ENCODE measurements at regions not wholly inside any gene's neighbourhood (a gene's known extent, or its start where the extent isn't known, plus 50 kb on each side); places are given as distances from the start of the nearest gene placed in this dataset.
"Not testable (repeated sequence)": the region's sequence is repeated elsewhere in the genome, so short reads cannot be mapped to it uniquely, and the experiment has no call there.

DNA sequence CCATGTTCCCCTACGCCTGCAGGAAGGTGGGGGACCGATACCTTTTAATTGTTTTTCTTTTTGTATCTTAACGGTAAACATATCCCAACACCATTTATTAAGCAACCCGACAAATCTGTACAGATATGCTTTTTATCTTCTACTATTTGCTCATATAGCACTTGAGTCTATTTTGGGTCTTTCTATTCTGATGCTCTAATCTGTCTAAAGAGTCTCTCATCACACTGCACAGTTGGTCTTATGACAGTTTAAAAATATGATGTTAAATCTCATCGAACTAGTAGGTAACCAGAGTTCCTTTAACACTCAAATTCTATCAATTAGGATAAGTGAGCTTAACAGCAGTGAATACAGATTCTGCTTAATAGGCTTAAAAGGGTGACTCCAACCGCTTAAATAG lies 111.6 kb downstream of the SOCS6 start:
- no peak for FAIRE-seq

DNA sequence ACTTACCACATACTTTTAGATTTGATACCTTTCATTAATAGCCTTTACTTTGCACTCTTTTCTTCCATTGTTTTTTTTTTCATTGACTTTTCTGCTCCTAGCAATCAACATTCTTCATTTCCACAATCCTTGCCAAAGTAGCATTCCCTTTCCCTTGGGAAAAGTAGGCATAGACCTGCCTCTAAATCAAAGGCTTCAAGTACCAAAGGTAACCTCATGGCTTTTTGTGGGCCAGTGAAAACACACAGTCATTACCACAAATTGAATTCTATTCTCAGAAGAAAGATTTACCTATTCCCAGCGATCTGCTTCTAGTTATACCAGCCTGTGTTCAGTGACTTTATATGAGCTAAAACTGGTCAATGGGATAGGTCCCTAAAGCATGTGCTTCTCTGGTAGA lies 109.2 kb downstream of the SOCS6 start:
- FAIRE-seq: no peak

DNA sequence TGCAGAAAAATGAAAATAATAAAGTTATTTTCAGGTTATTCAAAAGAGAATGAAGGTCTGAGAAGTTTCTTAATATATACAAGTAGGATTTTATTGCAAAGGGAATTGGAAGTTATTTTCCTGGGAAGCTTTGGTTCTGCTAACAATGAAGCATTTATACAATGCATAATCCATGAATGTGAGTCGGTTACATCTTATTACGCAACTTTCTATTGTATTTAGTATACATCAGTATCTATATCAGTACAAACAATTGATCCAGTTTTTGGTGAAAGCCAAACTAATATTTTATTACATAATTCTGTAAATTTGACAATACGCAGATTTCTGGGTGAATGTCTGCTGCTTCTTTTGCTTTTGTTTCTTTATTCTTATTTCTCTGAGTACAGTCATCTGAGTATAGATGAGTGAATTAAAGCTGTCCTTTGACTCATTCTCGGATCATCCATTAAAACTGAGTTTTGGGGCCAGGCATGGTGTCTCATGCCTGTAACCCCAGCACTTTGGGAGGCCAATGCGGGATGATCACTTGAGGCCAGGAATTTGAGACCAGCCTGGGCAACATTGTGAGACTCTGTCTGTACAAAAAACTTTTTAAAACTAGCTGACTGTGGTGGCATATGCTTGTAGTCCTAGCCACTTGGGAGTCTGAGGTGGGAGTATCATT lies 108.5 kb downstream of the SOCS6 start:
- FAIRE-seq: no peak

DNA sequence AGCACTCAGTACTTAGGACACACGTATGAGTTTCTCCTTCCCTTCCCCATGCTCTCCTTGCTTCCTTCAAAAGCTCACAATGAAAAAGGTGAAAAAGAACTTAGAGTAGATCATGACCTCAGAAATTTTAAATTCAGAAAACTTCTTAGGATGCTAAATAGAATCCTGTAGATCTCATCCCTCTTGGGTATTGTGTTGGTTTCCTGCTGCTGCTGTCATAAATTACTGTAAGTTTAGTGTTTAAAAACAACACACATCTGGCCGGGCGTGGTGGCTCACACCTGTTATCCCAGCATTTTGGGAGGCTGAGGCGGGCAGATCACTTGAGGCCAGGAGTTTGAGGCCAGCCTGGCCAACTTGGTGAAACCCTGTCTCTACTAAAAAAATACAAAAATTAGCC lies 106.9 kb downstream of the SOCS6 start:
- not testable (repeated sequence) for FAIRE-seq

DNA sequence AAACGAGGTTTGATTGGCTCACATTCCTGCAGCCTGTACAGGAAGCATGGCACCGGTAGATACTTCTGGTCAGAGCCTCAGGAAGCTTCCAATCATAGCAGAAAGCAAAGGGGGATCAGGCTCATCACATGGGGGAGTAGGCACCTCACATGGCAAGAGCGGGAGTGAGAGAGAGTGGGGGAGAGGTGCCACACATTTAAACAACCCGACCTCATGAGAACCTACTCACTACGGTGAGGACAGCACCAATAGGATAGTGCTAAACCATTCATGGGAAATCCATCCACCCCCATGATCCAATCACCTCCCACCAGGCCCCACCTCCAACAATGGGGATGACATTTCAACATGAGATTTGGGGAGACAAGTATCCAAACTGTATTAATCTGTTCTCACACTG lies 105.8 kb downstream of the SOCS6 start:
- FAIRE-seq: no peak

DNA sequence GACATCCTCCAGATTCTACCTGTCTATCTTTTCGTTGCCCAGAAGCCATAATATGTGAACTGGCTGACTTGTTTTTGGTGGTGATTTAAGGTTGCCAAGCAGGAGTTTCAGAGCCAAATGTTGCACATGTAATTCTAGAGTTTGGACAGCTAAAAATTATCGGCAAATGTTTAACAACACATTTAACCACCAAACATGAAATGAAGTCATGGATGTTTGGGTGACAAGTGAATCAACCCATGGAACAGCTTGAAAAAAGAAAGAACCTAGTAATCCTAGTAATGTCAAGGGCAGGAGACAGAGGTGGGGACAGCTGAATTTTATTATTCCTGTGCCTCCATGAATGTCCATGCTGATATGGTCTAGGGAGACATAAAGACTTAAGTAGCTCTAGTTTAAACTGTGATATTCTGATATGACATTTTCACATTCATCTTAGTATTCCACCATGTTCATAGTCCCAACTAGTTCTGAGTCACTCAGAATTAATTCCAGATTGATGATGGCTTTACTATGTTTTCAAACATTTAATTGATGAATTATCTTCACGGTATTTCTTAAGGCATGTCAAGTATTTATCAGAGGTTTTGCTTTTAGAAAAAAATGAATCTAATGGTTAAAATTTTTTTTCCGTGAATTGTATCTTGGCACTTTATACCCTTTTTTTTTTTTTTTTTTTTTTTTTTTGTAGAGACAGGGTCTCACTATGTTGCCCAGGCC lies 101.7 kb downstream of the SOCS6 start:
- FAIRE-seq: peak; percentile 76

DNA sequence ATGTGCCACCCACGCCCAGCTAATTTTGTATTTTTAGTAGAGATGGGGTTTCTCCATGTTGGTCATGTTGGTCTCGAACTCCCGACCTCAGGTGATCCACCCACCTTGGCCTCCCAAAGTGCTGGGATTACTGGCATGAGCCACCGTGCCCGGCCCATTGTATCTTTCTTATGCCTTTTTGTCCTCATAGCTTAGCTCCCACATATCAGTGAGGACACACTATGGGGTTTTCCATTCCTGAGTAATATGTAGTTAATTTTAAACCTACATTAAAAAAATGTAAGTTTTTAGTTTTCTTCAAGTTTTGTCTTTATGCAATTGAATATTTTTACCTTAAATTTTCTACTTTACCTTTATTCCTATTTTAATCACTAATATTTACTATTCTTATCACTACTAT lies 100.2 kb downstream of the SOCS6 start:
- FAIRE-seq: not testable (repeated sequence)

DNA sequence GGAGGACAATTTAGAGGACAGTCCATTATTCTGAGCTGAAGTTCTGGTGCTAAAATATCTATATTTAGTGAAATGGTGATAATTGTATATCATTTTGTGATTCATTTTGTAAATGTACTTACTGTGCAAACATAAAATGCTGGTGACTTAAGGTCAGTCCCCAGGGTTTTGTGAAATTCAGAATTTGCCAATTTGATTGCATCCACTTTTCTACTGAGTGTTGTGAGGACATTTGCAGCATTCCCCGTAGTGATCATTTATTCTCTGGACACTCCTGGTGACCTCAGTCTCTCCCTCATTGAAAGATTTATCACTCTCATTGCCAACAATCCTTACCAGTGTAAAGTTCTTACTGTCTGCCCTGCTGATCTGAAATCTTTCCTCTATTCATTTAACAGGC lies 98.2 kb downstream of the SOCS6 start:
- FAIRE-seq: no peak

DNA sequence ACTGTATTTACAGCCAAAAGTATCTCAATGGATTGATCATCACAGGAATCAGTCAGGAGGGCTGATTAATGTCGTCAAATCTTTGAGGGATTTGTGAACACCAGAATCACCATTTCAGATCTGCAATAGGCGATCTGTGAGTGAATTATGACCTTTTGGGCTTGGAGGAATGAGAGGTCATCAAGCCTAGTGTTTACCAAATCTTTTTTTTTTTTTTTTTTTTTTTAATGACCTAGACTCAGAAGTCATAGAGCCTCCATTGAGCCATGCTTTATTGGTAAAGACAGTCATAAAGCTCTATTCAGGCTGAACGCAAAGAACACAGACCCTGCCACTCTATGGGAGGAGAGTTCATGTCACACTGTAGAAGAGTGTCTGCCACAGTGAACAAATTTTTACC lies 97.7 kb downstream of the SOCS6 start:
- no peak for FAIRE-seq

DNA sequence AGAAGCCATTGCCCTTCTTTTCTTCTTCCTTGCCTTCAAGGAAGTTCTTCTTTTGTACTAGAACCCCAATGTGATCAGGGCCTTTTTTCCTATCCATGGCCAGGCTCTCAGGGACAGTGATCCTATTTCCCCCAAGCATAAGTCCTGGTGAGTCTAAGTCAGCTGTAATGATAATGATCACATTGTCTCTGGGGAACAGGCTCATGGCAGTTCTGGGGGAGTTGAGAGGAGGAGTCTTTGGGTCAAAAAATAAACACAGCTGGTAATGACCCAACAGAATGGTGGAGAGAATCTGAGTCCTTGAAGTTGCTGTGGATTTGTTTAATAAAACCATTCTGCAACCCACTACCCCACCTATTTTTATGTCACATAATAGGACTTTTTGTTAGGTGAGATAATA lies 96.6 kb downstream of the SOCS6 start:
- FAIRE-seq: no peak

DNA sequence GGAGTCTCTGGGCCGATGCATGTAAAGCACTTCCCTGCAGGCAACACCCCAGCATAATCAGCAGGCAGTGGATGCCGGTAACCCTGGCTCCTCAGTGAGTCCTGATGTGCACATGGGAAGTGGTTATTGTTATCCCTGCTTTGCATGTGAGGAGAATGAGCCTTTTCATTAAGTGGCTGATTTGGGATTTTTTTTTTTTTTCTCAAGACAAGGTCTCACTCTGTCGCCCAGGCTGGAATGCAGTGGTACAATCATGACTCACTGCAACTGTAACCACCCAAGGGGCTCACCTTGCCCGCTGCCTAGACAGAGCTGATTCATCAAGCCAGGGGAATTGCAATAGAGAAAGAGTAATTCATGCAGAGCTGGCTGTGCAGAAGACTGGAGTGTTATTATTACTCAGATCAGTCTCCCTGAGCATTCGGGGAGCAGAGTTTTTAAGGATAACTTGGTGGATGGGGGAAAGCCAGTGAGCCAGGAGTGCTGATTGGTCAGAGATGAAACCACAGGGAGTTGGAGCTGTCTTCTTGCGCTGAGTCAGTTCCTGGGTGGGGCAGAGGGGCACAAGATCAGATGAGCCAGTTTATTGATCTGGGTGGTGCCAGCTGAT lies 95.4 kb downstream of the SOCS6 start:
- FAIRE-seq: no peak

DNA sequence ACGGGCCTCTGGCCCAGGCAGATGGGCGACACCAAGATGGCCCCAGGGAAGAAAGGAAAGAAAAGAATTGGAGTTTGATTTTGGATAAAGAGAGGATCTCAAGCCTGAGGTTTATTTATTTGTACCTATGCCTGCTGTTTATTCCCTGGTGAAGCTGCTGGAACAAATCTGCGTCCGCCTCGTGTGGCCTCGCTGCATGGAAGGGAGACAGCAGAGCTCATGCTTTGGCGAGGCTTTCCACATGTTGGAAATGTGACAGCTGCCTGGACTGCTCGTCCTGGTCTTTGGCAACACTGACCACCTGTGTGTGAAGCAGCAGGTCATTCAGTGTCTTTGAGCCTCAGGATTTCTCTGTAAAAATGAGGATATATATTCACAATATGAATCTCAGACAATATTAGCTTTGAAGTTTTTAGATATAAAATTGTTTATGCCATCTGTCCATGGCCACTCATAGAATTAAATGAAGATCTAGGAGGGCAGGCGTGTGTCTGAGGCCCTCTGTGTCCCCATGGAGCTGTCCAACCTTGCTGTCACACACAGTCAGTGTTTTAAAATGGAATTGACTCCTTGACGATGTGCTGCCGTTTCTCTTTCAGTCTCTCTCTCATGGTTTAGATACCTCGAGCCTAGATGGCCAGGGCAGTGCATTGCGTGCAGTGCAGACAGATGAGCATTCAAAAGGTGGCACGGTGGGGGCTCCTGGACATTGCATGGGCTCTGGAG lies 94.3 kb downstream of the SOCS6 start:
- FAIRE-seq: no peak

DNA sequence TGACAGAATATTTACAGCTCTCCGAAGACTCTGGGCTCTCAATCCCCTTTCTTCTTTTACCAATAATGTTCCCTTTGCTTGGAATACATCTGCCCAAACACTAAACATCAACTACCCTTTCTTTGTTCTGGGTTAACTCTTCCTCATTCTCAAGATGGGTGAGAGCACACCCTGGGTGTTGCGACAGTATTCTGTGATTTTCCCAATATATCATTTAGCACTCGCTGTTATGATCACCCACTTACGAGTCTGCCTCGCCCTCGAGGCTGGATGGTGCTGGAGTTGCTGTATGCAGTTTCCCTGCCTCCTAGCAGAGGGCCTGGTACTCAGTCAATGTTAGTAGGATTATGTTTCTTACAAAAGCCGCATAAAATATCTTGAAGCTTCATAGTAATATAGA lies 93.2 kb downstream of the SOCS6 start:
- no peak for FAIRE-seq

DNA sequence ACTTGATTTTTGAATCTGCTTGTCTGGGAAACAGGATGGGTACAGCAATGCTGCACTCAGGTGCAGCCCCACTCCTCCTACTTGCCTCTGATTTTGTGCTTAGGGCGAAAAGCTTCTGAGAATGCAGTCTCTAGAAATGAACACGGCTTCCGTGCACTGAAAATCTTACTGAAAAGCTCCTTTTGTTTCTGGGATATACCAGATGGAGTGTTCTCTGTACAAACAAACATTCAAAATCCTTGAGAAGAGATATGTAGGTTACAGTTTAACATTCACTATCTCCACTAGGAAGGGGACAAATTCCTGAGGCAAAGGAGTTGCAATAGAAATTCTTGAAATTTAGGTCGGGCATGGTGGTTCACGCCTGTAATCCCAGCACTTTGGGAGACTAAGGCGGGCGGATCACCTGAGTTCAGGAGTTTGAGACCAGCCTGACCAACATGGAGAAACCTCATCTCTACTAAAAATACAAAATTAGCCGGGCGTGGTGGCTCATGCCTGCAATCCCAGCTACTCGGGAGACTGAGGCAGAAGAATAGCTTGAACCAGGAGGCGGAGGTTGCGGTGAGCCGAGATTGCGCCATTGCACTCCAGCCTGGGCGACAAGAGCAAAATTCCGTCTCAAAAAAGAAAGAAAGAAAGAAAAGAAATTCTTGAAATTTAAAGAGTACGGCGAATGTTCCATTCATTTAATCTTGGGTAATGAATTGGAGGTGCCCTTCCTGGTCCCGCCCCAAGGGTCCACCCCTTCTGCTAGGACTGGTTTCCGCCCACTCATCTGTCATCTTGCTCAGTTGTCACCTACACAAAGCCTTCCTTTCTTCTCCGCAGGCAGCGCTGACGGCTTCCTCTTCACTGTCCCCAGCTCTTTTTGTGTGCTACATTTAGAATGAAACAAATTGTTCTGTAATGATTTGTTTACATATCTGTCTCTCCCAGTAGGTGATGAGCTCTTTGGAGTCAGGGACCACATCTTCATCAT lies 92.4 kb downstream of the SOCS6 start:
- no peak for FAIRE-seq
